Kidney (tissue), 13 donors: ENCODE measurements at regions not wholly inside any gene's neighbourhood (a gene's known extent, or its start where the extent isn't known, plus 50 kb on each side); places are given as distances from the start of the nearest gene placed in this dataset.

Source experiments
- DNase-seq, 5 donors: peaks; one replicate each; pipeline ENCODE4 v3.0.0-alpha.2; 2013 to 2020
- FAIRE-seq: peaks from 2 replicates; lab custom pipeline; 2012; peaks lifted over from hg19 to GRCh38; lab: Jason Lieb, UNC
- H3K27ac ChIP-seq, 2 donors: one replicate each; pipeline ENCODE4 v1.7.0; 2013; ENCODE audit warnings: low read depth in 2 of 2, low read length in 2 of 2, inconsistent platforms in 1 of 2
- H3K27me3 ChIP-seq: one replicate; pipeline ENCODE4 v1.7.1; 2013; ENCODE audit warnings: low read length, inconsistent platforms; ENCODE audit not compliant: control insufficient read depth, insufficient read depth
- H3K36me3 ChIP-seq, 3 donors: one replicate each; pipeline versions ENCODE4 v1.7.0 to v1.7.1; 2013; ENCODE audit warnings: low read length in 3 of 3, control low read depth in 1 of 3, inconsistent platforms in 1 of 3; ENCODE audit not compliant: insufficient read depth in 3 of 3, control insufficient read depth in 2 of 3
- H3K4me1 ChIP-seq, 3 donors: one replicate each; pipeline versions ENCODE4 v1.7.0 to v1.7.1; 2013; ENCODE audit warnings: low read length in 3 of 3, inconsistent platforms in 1 of 3, low read depth in 1 of 3; ENCODE audit not compliant: control insufficient read depth in 2 of 3, insufficient read depth in 2 of 3
- H3K4me3 ChIP-seq, 3 donors: one replicate each; pipeline versions ENCODE4 v1.7.0 to v1.8.1; 2013; ENCODE audit warnings: low read length in 3 of 3, control low read depth in 1 of 3, inconsistent platforms in 1 of 3
- H3K9ac ChIP-seq, 3 donors: one replicate each; pipeline versions ENCODE4 v1.7.0 to v1.7.1; 2013; ENCODE audit warnings: low read length in 3 of 3, control low read depth in 1 of 3, inconsistent platforms in 1 of 3
- H3K9me3 ChIP-seq, 3 donors: one replicate each; pipeline versions ENCODE4 v1.7.0 to v1.7.1; 2013; ENCODE audit warnings: low read length in 3 of 3, control low read depth in 1 of 3, inconsistent platforms in 1 of 3; ENCODE audit not compliant: control insufficient read depth in 2 of 3, insufficient read depth in 1 of 3
- intact Hi-C: fragments of 100-400 bp; cut with DNase I; formaldehyde crosslinking; loops from one replicate; pipeline ENCODE4 v1.11.1; 2022
- TF ChIP-seq, protein P1 (sequence below): IDR thresholded peaks from 3 replicates; pipeline ENCODE4 v1.5.1; 2012; ENCODE audit warnings: mild to moderate bottlenecking, moderate library complexity, borderline replicate concordance; ENCODE audit not compliant: insufficient read depth; ENCODE audit errors: extremely low read depth
- donor health status: control.
- donor health status: control.
- donor health status: control.
- donor health status: control.
- donor health status: control.
- donor health status: DM: yes; HTN: yes; CAD: no.
- donor health status: Normal renal cell carcinoma (clear cell type).

DNA sequence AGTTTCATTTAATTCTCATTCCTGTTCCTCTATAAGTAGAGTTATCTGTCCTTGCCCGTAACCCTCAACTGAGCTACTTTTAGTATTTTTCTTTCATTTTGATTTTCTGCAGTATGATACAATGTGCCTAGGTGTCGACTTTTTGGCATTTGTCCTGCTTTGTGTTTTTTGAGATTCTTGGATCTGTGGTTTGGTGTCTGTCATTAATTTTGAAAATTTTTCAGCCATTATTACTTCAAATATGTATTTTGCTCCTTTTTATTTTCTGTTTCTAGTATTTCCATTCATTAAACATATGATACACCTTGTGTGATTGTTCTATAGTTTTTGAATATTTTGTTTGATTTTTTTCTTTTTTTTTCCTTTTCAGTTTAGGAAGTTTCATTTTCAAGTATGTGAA lies 598.9 kb downstream of the SPOCK3 start:
- Histone ChIP-seq H3K27me3 (no peaks in the 10 kb centered on the region), H3K9me3 (peaks cover 0 to 3% (median 3%) of the 10 kb centered on the region in 3 donors), H3K36me3 (no peaks in the 10 kb centered on the region), H3K4me1 (no peaks in the 10 kb centered on the region), H3K27ac (no peak overlapping the region), H3K4me3 (no peak overlapping the region), H3K9ac (no peak overlapping the region)
- TF ChIP-seq, protein P1, sequence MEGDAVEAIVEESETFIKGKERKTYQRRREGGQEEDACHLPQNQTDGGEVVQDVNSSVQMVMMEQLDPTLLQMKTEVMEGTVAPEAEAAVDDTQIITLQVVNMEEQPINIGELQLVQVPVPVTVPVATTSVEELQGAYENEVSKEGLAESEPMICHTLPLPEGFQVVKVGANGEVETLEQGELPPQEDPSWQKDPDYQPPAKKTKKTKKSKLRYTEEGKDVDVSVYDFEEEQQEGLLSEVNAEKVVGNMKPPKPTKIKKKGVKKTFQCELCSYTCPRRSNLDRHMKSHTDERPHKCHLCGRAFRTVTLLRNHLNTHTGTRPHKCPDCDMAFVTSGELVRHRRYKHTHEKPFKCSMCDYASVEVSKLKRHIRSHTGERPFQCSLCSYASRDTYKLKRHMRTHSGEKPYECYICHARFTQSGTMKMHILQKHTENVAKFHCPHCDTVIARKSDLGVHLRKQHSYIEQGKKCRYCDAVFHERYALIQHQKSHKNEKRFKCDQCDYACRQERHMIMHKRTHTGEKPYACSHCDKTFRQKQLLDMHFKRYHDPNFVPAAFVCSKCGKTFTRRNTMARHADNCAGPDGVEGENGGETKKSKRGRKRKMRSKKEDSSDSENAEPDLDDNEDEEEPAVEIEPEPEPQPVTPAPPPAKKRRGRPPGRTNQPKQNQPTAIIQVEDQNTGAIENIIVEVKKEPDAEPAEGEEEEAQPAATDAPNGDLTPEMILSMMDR, result no peak
- intact Hi-C loops, result no loop called here
- no peak for DNase-seq
- FAIRE-seq, result peak; percentile 15

DNA sequence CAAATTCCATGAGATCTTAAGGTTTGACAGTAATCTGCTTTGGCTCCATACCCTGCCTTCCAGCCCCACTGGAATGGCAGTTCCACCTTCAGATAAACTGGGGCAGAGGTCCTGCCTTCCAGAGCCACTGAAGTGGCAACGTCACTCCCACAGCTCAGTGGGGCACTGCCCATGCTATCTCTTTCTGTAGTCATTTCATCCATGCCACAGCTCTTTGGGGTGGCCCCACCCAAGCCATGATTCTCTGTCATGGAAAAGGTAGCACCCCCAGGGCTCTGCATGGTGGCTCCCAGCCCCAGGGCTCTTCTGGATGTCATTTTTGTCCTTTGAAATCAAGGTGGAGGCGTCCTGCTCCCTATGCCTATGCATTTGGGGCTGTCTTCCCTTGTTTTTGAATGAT lies 596.5 kb downstream of the SPOCK3 start:
- Histone ChIP-seq H3K27ac (no peak overlapping the region), H3K9me3 (peaks cover 0 to 3% (median 3%) of the 10 kb centered on the region in 3 donors), H3K9ac (no peak overlapping the region), H3K36me3 (no peaks in the 10 kb centered on the region), H3K4me3 (no peak overlapping the region), H3K27me3 (no peaks in the 10 kb centered on the region), H3K4me1 (no peaks in the 10 kb centered on the region)
- intact Hi-C loops, result no loop called here
- FAIRE-seq, result no peak
- TF ChIP-seq, protein P1, result no peak
- DNase-seq, result no peak

DNA sequence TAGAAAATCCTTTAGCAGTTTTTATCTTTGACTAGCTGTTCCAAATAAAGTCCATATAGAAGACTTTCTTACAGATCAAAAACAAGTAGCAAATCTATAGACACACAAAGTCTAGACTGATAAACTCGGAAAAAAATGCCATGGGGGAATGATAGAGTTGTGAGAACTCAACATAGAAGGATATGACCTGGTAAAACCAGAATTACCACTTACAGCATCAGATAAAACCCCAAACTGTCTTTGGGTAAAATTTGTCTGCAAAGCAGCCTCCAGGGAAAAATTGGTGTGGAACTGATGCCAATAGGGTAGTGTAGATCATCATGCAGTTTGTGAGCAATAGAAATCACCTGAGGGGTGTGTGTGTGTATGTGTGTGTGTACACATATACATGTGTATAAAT lies 579.1 kb downstream of the SPOCK3 start:
- H3K36me3 ChIP-seq, result no peaks in the 10 kb centered on the region
- intact Hi-C loops, result no loop called here
- FAIRE-seq (no peak), DNase-seq (no peak)
- no peak overlapping the region for H3K27ac ChIP-seq
- TF ChIP-seq, protein P1, result no peak
- H3K4me3 ChIP-seq, result no peak overlapping the region
- no peaks in the 10 kb centered on the region for H3K9me3 ChIP-seq
- no peaks in the 10 kb centered on the region for H3K27me3 ChIP-seq
- H3K4me1 ChIP-seq, result no peaks in the 10 kb centered on the region
- H3K9ac ChIP-seq, result no peak overlapping the region

DNA sequence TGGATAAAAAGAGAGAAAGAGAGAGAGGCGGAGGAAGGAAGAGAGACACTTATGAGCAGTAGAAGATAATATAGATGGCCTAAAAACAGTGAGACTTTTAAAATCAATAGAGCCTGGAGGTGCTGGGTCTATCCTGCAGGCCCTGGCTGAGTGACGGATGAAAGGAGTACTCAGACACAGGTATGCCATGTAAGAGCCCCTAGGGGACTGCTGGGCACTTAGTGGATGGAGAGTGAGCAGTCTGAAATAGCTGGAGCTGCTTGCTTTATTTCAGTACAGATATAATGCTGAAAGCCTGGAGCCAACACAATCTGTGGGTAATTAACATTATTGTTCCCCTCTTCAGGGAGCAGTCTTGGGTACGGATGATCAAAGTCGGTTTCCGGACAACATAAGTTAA lies 578.6 kb downstream of the SPOCK3 start:
- H3K4me3 ChIP-seq, result no peak overlapping the region
- H3K27ac ChIP-seq, result no peak overlapping the region
- H3K9me3 ChIP-seq, result no peaks in the 10 kb centered on the region
- H3K9ac ChIP-seq, result no peak overlapping the region
- TF ChIP-seq, protein P1, result no peak
- no peaks in the 10 kb centered on the region for H3K4me1 ChIP-seq
- FAIRE-seq (no peak), DNase-seq (no peak)
- H3K27me3 ChIP-seq, result no peaks in the 10 kb centered on the region
- no peaks in the 10 kb centered on the region for H3K36me3 ChIP-seq
- intact Hi-C loops, result no loop called here
